Stimulated activated CD4-positive, alpha-beta T cell treated with anti-CD3 and anti-CD28 coated beads, Interleukin-12 subunit alpha, Interleukin-12 subunit beta, amount 100 ng/mL, for 48 hours (primary cell): ENCODE measurements at regions not wholly inside any gene's neighbourhood (a gene's known extent, or its start where the extent isn't known, plus 50 kb on each side); places are given as distances from the start of the nearest gene placed in this dataset.

Experiments used
- DNase-seq, 3 donors: peaks; one replicate each; pipeline ENCODE4 v3.0.0-alpha.2; 2020; ENCODE audit warnings: low read depth in 2 of 3, low spot score in 1 of 3

DNA sequence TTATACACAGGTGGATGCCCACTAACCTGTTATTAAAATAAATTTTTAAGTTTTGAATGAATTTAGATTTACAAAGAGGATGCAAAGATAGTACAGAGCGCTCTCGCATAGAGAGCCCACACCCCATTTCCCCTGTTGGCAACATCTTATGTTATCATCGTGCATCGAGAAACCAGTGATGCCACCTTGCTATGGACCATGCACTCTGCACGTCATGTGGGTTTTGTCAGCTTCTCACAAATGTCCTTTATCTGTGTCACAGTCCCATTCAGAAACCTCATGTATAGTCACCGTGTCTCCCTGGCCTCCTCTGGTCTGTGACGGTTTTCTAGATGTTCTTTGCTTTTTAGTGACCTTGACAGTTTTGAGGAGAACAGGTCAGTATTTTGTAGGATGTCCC is 60.0 kb downstream of the ING1 start:
- no peak for DNase-seq

DNA sequence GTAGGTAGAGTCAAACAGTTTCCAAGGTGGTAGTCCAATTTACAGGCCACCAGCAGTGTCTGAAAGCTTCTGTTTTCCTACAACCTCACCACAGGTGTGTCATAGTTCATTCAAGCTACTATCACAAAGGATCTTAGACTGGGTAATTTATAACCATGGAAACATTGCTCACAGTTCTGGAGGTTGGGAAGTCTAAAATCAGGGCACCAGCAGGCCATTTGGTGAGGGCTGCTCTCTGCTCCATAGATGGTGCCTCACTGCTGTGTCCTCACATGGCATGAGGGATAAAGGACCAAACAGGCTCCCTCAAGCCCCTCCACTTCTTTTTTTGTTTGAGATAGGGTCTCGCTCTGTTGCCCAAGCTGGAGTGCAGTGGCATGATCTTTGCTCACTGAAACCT is 60.6 kb downstream of the ING1 start:
- DNase-seq: no peak

DNA sequence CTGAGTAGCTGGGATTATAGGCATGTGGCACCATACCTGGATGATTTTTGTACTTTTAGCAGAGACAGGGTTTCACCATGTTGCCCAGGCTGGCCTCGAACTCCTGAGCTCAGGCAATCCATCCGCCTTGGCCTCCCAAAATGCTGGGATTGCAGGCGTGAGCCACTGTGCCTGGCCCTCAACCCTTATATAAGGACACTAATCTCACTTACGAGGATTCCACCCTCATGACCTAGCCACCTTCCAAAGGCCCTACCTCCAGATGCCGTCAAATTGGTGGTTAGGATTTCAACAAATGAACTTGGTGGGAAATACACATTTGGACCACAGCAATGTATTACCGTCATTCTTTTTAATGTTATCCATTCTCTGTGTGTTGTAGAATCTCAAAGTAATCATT is 61.0 kb downstream of the ING1 start:
- no peak for DNase-seq

DNA sequence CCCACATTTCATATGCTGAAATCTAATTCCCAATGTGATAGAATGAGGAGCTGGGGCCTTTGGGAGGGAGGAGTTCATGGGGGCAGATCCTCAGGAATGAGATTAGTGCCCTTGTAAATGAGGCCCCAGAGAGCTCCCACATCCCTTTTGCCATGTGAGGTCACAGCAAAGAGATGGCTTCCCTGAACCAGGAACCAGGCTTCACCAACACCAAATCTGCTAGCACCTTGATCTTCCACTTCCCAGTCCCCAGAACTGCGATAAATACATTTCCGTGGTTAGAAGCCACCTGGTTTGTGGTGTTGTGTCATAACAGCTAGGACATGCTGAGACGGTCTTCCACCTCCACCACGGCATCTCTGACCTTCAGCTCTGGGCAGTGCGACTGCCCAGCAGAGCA is 62.1 kb downstream of the ING1 start:
- no peak for DNase-seq

DNA sequence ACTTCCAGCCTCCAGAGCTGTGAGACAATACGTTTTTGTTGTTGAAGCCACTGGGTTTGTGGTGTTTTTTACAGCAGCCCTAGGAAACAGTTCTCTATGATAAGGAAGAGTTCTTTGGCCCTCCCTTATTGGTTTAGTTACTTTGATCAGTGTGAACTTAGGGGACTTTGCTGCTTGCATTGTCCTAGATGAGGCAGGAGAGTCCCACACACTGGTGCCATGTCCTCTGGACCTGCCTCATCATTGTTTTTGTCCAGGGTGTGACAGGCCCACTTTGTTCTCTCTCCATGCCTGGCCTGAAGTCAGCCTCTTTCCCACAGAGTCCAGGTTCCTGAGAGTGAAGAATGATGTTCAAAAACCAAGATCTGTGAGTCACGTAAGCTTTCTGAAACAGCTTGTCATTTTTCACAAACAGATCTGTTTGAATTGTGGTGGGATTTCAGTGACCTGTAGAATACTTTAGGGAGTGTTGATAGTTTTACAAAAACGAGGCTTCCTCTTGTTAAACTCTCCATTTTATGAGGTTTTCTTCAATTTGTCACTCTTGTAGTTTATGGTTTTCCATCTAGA is 63.8 kb downstream of the ING1 start:
- DNase-seq: no peak

DNA sequence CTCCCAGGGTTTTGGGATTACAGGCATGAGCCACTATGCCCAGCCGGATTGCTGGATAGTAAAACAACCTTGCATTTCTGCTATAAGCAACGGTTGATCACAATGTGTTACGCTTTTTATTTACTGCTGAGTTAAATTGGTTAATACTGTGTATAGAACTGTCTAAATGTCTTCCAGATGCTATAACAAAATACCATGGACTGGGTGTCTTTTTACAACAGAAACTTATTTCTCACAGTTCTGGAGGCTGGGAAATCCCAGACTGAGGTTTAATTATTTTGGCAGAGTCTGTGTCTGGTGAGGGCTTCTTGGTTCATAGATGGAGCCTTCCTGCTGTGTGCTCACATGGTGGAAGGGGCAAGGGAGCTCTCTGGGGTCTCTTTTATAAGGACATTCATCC is 65.5 kb downstream of the ING1 start:
- DNase-seq: no peak

DNA sequence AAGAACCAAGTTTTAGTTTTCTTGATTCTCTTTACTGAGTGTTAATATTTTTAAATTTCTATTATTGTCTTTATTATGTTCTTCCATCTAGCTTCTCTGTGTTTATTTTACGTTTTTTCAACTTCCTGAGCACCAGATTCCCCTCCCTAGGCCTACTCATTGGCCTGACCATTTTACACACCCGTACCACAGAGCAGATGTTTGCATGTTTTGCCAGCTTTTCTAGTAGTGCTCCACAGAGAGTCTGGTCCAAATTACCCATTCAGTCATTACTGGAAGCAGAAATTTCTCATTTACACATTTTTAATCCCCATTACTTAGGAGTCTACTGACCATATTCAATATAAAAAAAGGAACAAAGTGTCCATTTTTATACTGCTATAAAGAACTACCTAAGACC is 66.9 kb downstream of the ING1 start:
- DNase-seq: no peak

DNA sequence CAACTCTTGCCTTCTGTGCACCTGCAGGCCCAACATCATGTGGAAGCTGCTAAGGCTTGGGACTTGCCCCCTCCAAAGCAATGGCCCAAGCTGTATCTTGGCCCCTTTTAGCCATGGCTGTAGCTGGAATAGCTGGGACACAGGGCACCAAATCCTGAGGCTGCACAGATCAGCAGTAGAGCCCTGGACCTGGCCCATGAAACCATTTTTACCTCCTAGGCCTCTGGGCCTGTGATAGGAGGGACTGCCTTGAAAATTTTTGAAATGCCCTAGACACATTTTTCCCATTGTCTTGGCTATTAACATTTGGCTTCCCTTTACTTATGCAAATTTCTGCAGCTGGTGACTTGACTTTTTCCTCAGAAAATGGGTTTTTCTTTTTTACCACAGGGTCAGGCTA is 68.7 kb downstream of the ING1 start:
- no peak for DNase-seq

DNA sequence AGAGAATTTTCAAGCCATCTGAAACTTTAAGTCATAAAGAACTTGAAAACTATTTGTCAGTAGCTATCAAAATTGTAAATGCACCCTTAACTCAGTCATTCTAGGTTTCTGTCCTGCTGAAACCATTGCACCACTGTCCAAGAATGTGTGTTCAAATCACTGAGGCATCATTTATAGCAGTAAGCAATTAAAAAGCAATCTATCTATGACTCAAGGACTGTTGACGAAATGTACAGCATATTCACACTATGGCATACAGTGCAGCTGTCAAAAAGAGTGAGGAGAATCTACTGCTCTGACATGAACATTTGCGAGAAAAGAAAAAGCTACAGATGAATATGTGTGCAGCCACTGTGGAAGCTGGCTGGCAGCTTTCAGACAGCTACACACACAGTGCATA is 71.2 kb downstream of the ING1 start:
- no peak for DNase-seq

DNA sequence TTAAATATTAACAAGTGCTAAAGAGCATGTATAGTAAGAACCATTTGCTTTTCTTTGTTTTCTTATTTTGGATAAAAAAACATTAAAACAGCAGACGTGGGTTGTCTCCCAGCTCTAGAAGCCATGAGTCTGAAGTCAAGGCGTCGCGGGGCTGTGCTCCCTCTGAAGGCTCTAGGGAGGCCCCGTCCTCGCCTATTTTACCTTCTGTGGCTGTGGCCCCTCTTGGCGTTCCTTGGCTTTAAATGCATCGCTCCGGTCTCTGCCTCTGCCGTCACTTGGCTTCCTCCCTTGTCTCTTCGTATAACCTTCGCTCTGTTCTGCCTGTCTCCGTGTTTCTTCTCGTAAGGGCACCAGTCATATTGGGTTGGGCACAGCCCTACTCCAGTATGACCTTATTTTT is 75.3 kb downstream of the ING1 start:
- DNase-seq: no peak

DNA sequence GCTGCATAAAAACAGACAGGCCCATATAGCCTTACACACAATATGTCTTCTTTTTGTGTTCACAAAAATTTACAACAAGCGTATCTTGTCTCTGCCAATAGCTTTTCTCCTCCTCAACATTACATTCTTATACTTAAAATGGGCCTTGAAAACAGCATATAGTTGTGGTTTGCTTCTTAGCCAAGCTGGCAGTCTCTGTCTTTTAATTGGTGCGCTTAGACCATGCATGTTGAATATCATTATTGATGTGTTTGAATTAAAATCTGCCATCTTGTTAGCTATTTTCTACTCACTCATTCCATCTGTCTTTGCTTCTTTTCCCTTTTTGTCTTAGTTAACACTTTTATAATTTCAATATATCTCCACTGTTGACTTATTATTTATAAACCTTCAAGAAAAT is 76.4 kb downstream of the ING1 start:
- DNase-seq: no peak

DNA sequence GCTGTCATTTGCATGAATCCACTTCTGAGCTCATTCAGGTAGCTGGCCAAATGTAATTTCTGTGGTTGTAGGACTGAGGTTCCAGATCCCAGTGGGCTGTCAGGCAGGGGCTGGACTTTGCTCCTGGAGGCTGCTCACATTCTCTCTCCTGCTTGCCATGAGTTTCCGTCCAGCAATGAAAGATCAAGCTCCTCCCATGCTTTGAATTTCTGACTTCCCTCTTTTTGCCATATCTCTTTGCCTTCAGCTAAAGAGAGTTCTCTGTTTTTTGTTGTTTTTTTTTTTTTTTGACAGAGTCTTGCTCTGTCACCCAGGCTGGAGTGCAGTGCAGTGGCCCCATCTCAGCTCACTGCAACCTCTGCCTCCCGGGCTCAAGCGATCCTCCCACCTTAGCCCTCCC is 76.9 kb downstream of the ING1 start:
- no peak for DNase-seq

DNA sequence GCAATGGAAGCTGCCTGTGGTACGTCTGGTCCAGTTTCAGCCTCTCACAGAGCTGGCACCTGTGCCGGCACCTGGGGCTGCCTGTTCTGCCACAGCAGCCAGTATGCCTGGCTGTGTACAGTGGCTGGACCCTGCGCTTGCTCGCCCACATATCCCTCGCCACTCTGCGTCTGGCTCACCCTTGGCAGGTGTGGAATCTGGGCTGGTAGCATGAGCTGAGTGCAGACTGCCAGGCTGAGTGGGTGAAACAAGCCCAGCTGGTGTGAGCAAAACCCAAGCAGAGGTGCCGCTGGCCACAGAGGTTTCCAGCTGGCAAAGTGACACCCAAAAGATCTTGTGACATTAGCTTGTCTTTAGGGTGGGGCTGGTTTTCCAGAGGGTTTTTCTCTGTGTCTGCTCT is 80.7 kb downstream of the ING1 start:
- no peak for DNase-seq

DNA sequence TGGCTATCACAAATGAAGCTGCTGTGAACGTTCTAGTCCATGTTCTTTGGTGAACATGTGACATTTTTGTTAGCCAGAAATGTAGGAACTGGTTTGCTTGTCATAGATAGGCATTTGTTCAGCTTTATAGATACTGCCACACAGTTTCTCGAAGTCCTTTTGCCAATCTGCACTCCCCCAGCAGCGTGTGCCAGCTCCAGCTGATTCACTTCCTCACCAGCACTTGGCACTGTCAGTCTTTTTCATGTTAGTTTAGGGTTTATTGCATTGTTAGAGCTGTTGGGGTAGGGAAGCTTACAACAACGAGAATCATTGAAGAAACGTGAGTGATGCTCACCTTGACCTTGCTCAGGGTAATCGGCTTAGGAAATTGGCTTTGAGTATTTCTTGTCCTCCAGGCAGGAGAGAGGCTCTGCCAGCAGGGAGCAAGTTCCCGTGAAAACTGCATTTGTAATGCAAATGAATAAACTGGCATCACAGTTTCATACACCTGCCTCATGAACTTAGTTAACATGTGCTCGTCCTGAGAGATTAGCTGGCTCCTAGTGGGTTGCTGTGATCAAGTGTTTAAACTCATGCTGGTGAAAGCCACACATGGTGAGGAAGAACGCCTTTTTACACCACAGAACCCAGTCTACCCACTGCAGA is 83.9 kb downstream of the ING1 start:
- DNase-seq: no peak

DNA sequence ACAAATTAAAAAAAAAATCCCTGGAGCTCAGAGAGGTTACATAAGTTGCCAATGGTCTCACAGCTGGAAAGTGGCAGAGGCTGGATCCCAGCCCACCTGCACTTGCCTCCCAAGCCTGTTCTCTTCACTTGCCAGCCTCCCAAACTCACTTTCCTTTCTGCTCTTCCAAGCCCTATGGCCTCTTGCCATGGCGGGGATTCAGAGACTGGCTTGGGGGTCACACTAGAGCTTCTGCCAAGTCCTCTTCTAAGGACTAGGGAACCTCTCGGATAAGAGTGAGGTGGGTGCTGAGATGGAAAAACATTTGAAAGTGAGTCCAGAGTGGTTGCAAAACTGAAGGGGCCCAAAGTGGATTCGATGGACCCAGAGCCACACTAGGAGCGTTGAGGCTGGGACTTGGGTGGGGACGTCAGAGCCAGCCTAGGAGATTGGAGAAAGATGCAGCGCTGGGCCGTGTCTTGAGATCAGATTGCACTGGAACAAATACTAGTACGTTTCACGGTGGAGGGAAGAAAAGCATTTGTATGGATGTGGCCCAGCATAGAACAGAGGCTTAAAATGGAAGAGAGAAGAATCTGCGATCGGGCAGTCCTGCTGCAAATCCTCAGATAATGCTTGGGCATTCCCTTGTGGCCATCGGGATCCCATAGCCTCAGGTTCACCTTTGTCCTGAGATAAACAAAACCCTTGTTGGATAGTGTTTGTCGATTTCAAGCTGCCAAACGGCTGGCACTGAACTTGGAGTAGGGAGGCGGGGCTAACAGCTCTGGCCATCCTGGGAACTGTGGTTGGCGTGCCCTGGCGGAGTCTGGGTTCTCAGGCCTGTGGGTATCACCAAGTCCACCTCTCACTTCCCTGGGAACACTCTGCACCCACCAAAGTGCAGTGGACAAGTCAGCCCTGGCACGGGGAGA is 84.8 kb downstream of the ING1 start:
- DNase-seq: no peak

DNA sequence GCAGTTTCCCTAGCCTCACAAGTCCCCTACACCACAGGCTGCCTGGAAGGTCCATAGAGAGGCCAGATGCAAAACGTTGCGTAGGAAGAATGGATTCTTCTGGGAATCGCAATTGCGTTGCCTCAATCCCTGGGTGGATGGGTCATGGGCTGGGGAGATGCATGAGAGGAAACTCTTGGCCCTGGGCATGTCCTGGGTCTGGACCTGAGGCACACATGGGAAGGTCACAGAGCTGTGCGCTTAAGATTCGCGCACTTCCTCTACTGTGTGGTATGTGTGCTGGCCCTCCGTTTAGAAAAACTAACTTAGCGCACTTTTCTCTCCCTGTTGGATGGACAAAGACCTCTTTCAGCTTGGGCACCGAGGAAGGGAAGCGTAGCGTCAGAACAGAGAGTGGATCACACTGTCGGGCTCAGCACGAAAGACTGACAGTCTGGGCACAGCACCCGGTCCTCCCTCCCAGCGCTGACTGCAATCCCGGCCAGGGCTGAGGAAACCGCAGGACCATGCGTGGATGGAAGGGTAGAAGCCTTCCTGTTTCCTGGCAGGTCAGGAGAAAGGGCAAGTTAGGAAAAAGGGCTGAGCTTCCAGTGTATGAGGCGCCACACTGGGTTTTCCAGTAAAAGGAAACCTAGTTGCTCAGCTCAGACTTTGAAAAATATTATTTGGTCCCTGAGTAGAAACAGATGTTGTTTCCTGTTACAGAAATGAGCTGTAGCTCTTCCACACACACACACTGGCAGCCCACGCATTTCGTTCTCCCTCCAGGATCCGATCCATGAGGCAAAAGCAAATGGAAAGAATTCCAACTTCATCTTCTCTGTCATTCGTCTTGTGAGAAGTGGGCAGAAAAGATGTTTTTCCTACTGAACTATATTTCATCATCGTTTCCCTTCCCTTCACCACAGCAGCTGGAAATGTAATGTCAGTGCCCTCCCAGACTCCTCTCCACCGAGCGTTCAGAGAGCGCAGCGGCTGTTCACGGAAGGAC is 86.0 kb downstream of the ING1 start:
- no peak for DNase-seq

DNA sequence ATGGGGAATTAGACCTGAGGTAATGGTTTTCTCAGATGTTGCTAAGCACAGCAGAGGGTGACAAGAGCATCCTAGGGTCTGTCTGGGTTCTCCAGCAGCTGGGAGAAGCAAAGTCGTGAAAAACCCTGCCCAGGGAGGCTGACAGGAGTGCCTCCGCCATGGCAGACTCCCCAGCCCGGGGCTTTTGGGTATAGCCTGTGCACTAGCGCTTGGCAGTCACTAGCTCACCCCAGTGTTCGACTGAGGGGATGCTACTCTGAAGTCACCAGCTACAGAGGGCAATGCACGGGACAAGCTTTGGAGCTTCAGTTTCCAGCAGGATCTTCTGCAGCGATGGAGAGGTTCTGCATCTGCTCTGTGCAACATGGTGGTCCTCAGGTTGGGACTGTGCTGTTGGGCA is 87.5 kb downstream of the ING1 start:
- no peak for DNase-seq

DNA sequence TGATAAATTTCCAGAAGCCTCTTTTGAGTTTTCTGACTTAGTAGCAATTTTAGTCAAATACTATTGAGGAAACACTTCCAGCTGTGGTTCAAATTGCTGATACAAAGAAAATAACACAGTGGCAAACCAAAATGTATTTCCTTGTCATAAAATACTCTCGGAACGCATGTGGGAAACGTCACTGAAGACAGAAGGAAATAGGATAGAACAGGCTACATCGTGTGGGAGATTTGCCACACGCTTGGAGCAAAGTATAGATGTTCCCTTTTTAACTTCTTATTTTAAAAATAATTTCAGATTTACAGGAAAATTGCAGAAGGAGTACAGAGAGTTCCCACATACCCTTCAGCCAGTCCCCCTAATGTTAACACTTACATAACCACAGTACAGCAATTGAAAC is 88.8 kb downstream of the ING1 start:
- no peak for DNase-seq

DNA sequence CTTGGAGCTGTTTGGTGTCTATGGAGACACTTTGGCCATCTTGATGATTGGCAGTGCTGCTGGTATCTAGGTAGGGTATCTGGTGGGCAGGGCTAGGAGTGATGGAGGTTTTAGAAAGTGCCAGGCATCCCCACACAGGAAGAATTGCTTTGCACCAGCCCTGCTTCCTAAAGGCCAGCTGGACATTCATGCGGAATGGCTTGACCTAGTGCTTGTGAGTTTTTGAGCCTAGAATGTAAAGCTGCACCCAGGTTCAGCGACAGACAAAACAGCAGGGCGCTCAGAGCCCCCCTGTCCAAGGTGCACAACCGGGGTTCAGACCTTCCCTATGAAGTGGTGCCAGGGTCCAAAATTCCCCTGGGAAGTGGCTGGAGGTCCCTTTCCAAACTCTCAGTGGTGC is 93.1 kb downstream of the ING1 start:
- DNase-seq: no peak

DNA sequence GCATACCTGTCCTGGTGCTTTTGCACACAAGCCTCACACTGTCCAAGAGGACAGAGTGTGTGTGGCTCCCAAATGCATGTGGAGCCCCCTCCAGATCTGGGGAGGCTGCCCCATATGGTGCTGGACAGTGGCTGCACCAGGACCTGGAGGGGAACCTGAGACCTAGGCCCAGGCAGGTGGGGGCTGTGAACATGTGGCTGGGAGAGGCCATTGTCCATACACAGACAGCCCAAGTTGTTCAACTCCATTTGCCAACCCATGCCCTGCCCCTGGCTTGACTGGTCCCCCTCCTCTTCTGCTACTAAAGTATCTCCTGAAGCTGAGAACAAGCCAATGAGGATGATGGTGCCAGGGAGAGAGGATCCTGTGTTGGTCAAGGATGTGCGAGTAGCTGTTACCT is 94.0 kb downstream of the ING1 start:
- no peak for DNase-seq

DNA sequence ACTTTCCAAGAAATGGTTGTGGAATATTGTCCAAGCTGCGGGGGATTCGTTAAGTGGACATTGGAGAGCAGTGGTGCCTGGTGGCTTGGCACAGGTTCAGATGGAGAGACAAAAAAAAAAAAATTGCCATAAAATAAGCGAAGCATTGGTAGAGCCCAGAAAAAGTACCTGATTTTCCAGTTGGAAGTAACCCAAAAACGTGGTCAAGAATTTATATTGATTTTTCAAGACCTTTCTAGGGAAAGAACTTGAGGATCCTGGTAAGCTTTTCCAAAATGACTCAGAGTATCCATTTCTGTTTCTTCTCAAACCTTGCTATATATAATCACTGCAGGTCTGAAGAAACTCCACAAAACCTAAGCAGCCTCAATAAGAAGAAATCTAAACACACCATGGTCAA is 94.6 kb downstream of the ING1 start:
- no peak for DNase-seq
